ENCODE measurements at regions not wholly inside any gene's neighbourhood (a gene's known extent, or its start where the extent isn't known, plus 50 kb on each side); places are given as distances from the start of the nearest gene placed in this dataset.
A peak's percentile ranks its signal among the peaks of the same experiment; 100 is the strongest.

DNA sequence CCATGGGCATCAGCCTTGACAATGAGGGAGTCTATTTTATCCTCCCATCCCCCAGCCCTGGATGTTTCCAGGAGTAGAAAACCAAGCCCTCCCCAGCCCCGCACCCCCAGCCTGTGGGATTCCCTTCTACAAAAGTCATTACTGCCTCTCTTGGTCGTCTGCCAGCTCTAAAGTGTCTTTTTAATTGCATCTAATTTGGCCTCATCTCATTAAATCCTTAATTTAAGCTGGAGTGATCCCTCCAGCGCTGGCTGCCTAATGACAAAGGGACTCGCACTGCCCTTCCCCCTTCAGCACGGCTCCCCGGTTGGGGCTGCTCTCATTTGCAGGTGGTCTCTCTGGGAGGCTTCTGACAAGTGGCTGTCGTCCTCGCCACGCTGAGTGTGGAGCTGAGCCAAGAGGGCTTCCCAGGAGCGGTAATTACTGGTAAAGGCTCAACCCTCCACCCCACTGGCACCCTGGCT is 107.9 kb upstream of the ALDH1B1 start:
- DNase-seq: peak; percentile 91

GRCh38 chr9:38284039-38284575 is 108.4 kb upstream of the ALDH1B1 start:
- DNase-seq: no peak

DNA sequence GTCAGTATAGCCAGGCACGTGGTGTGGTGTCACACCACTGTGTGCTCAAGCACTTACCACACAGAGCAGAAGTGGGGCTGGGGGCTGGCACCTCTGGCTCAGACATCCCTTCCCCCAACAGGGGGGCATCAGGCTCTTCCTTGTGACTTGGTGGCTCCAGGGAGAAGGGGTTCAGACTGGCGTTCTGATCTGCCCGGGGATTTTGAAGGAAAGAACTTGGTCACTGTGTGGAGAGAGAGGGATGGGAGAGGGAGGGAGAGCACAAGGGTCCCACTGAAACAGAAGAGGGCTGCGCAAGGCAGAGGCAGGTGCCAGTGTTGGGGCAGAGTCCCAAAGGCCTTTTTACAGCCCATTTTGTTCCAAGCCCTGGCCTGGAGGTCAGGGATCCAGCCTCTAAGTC is 109.7 kb upstream of the ALDH1B1 start:
- DNase-seq: no peak

- no peak for DNase-seq
Observed at GRCh38 chr9:38281917-38282316, 110.6 kb upstream of the ALDH1B1 start.

GRCh38 chr9:38281196-38281595 is 111.3 kb upstream of the ALDH1B1 start:
- no peak for DNase-seq

GRCh38 chr9:38280251-38280800 is 112.2 kb upstream of the ALDH1B1 start:
- no peak for DNase-seq

- DNase-seq: no peak
Observed at GRCh38 chr9:38278931-38279679, 113.4 kb upstream of the ALDH1B1 start.

DNA sequence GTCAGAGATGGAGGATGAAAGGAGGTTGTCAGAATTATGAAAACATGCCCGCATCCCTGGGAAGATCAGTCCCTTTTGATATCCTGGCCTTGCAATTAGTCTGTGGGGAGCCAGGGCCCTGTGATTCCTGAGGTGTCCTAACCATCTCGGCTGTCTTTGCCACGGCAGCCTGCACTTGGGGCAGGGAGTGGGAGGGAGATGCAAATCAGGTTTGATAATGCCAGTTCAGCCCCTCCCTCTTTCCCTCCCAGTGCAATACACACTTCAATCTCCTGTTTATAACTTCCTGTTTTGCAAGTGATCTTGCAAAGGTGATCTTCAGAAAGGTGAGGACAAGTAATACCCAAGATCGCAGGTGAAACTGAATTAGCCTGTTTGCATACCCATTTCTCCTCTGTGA is 114.0 kb upstream of the ALDH1B1 start:
- no peak for DNase-seq

DNA sequence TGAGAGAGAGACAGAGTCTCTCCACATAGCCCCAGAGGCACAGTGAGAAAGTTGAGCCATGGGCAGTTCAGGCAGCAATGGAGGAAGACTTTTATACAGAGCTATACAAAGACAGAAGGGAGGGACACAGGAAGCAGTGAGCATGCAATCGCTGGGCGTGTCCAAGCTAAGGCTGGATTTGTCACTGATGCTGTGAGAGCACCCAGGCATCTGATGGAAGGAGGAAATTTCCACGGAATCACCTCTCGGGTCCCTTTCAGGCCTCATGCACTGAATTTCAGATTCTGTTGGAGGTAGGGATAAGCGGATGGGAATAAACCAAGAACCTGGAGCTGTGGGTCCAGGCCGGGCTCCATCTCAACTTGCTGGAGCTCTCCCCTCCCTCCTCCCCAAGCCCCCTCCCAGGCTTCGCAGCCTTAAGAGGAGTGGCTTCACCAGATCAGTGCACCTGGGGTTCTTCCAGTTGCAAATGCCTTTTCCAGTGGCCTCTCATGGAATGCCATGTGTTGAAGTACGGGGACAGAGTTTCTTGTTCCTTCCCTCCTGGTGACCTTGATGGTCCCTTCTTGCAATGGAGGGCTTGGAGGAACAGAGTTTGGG is 114.8 kb upstream of the ALDH1B1 start:
- no peak for DNase-seq

GRCh38 chr9:38276771-38277439 is 115.6 kb upstream of the ALDH1B1 start:
- DNase-seq: no peak

DNA sequence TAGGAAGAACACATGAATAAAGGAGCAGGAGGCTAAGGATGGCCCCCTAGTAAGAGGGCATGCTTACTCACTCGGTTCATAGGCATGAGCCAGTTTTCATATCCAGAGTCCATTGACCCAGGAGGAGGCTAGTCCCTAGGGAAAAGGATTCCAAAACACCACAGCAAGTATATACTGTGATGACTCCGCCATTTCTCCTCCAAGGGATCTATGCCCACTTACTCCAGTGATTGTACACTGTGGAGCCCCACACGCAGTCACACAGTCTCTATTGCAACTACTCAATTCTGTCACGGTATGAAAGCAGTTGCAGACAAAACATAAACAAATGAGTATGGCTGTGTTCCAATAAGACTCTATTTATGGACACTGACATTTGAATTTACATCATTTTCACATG is 117.7 kb upstream of the ALDH1B1 start:
- no peak for DNase-seq

- no peak for DNase-seq
Observed at GRCh38 chr9:38272710-38273109, 119.8 kb upstream of the ALDH1B1 start.

DNA sequence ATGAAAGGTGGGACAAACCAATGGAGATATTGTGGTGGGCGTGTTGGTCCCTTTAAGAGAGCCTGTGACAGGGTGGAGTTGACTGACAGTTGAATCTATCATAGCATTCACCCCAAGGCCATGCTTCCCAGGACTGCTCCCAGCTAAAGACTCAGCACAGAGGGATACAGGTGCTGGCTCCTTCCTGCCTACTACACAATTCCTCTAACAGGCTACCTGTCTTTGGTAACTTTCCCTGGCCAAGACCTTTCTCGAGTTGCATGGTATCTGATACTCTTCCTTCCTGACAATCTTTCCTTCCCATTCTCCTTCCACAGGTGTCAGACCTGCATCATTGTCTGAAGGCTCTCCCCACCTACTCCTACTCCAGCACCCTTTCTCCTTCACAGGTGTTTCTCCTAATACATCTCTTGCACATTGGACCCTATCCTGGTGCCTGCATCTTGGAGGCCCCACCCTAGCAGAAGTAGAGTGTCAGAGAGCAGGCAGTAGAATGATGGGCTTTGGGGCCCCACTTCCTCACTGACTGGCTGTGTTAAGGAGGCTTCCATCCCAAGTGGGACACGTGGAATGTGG is 120.7 kb upstream of the ALDH1B1 start:
- DNase-seq: no peak

DNA sequence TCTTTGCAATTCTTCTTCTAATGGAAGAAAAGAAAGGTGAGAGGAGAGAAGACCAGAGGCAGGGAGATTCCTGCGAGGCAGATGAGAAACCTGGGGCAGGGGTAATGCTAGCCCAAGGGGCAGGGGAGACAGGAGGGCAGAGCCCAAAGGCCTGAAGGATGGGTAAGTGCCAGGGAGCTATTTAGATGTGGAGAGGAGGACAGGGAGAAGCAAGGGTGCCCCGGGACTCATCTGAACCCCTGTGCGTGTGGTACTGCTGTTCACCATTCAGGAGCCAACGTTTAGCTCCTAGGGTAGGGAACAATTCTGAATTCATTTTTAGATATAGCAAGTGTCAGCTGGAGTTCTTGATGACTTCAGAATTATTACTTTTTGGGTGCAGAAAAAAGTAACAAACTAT is 122.7 kb upstream of the ALDH1B1 start:
- DNase-seq: no peak

DNA sequence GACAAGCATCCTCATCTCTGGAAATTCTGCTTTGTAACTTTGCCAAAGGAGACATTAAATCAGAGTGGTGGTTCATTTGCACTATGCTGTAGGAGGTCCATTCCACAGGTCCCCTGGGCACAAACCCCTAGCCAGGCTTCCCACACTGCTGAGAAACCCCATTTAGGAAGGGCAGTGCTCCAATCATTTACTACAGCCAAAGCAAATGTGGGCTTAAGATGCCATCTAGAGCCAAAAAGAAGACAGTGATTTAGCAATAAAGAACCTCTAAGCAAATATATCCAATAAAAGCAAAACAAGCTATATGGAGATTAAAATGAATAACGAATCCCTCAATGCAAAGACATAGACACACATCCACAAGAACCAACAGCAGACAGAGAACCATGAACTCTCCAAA is 129.0 kb upstream of the ALDH1B1 start:
- DNase-seq: no peak

DNA sequence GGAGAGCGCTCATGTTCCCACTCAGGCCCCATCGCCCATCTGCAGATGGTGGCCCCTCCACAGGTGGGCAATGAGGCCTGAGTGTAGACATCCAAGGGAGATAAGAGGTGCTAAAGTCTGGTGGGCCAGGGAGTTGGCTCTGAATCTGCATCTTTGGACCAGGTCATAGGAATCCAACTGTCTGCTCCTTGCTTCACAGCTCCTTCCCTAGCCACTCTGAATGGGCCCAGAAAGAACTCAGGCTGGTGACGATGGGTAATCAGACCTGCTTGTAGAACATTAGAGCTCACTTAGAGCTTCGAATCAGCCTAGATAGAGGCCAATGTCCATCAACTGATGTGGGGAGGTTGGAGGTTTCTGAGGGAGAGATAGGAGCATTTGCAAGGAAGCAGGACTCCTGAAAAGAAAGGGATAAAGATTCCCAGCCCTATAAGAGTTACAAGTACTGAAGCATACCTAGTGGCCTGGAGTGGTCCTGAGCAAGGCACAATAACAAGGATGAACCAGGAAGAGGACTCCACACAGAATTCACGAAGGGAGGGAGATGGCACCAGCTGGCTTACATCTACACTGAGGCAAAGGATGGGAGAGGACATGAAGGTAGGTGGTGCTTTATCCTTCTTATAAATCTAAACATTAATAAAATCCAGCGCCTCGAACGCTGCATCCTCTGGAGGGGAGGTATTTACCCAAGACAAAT is 132.8 kb upstream of the ALDH1B1 start:
- DNase-seq: no peak

DNA sequence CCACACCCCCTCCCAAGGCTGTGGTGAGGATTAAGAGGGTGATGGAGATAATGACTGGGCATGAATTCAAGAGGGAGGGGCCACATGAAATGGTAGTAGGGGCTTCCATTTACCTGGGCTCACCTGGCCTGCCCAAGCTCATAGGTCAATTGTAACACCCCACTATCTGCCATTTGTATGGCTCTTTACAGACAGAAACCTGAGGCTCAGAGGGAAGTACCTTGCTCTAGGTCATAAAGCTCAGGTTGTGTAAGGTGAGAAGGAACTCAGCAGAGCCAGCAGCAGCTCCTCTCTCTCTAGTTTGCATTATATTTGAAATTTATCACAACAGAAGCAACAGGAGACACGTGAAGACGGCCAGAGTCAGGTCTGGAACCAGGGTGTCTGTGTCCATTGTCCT is 133.4 kb upstream of the ALDH1B1 start:
- DNase-seq: no peak

DNA sequence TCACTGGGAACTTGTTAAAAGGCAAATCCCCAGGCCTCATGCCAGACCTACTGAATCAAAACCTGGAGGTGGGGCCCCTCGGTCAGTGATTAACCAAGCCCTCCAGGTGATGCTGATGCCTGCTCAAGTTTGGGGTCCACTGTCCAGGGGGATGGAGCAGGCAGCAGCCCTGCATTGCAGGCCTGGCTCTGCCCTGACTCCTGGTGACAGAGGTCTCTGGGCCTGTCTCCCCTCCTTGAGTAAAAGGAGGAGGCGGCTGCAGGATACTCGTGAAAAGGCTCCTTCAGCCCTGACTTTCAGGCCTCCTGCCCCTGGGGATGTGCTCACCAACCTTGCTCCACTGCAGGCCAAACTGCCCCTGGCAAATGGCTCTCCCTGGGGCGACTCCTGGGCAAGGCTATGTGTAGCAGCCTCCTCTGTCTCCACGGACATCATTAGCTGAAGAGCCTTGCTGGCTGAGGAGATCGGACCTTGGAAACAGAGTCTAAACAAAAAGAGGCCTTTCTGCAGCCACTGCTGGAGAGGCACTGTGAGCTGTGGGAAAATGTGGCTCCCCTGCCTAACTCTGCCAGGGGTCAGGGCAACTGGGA is 134.8 kb upstream of the ALDH1B1 start:
- no peak for DNase-seq

GRCh38 chr9:38256461-38256860 is 136.0 kb upstream of the ALDH1B1 start:
- no peak for DNase-seq

- DNase-seq: no peak
Observed at GRCh38 chr9:38255599-38255998, 136.9 kb upstream of the ALDH1B1 start.

DNA sequence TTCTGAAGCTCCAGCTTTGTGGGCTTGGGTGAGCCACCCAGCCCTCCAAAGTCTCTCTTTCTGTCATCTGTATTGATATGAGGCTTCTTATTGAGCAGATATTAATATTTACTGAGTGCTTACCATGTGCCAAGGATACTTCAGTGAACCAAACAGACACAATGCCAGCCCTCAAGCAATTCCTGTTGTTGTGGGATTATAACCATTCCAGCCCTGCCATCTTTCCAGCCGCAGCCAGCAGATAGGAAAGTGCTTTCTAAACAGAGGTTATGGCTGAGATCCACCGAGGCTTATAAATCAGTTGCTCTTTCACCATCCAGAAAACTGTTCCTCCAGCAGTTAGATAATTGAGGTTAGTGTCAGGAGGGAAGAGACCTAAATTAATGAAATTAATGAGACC is 137.7 kb upstream of the ALDH1B1 start:
- DNase-seq: no peak

GRCh38 chr9:38254151-38254550 is 138.4 kb upstream of the ALDH1B1 start:
- DNase-seq: peak; percentile 22

Measured in NCI-H1694 (cell line).